LNCAP (cell line): ENCODE measurements at regions not wholly inside any gene's neighbourhood (a gene's known extent, or its start where the extent isn't known, plus 50 kb on each side); places are given as distances from the start of the nearest gene placed in this dataset.

Experiments
- CTCF ChIP-seq: fragments of 450-650 bp; IDR thresholded peaks from 2 replicates; pipeline ENCODE4 v1.5.1; 2017; ENCODE audit warnings: mild to moderate bottlenecking

- TF ChIP-seq CTCF = no peak
Measured at GRCh38 chr17:77698903-77699623, 259.4 kb upstream of the TNRC6C start.

- no peak for TF ChIP-seq CTCF
Measured at GRCh38 chr17:77700165-77700881, 258.2 kb upstream of the TNRC6C start.

GRCh38 chr17:77701996-77702395, 256.5 kb upstream of the TNRC6C start:
- no peak for TF ChIP-seq CTCF

- no peak for TF ChIP-seq CTCF
Measured at GRCh38 chr17:77704048-77704815, 254.3 kb upstream of the TNRC6C start.

- no peak for TF ChIP-seq CTCF
Measured at GRCh38 chr17:77706938-77707337, 251.6 kb upstream of the TNRC6C start.

GRCh38 chr17:77707546-77707945, 251.0 kb upstream of the TNRC6C start:
- TF ChIP-seq CTCF = no peak

- TF ChIP-seq CTCF = no peak
Measured at GRCh38 chr17:77708049-77708448, 250.5 kb upstream of the TNRC6C start.
